ENCODE measurements at regions not wholly inside any gene's neighbourhood (a gene's known extent, or its start where the extent isn't known, plus 50 kb on each side); places are given as distances from the start of the nearest gene placed in this dataset.

- DNase-seq (ENCODE audit: low read depth): no peak
Measured at GRCh38 chr2:64829525-64829924, 159.7 kb upstream of the SLC1A4 start.

- peak; percentile 87 for DNase-seq (ENCODE audit: low read depth)
Measured at GRCh38 chr2:64831134-64831976, 157.8 kb upstream of the SLC1A4 start.

- DNase-seq (ENCODE audit: low read depth): no peak
Measured at GRCh38 chr2:64831977-64832328, 157.2 kb upstream of the SLC1A4 start.

- peak; percentile 81 for DNase-seq (ENCODE audit: low read depth)
Measured at GRCh38 chr2:64832936-64833335, 156.3 kb upstream of the SLC1A4 start.

GRCh38 chr2:64836566-64836965, 152.6 kb upstream of the SLC1A4 start:
- DNase-seq (ENCODE audit: low read depth): no peak

GRCh38 chr2:64837116-64837731, 152.0 kb upstream of the SLC1A4 start:
- DNase-seq (ENCODE audit: low read depth): peak; percentile 88

- DNase-seq (ENCODE audit: low read depth): no peak
Measured at GRCh38 chr2:64837925-64838641, 151.1 kb upstream of the SLC1A4 start.

- peak; percentile 89 for DNase-seq (ENCODE audit: low read depth)
Measured at GRCh38 chr2:64838817-64839216, 150.4 kb upstream of the SLC1A4 start.

- DNase-seq (ENCODE audit: low read depth): no peak
Measured at GRCh38 chr2:64839844-64840243, 149.4 kb upstream of the SLC1A4 start.

- DNase-seq (ENCODE audit: low read depth): no peak
Measured at GRCh38 chr2:64840426-64840881, 148.7 kb upstream of the SLC1A4 start.

GRCh38 chr2:64841461-64841860, 147.7 kb upstream of the SLC1A4 start:
- DNase-seq (ENCODE audit: low read depth): no peak

GRCh38 chr2:64842030-64842429, 147.2 kb upstream of the SLC1A4 start:
- DNase-seq (ENCODE audit: low read depth): no peak

- no peak for DNase-seq (ENCODE audit: low read depth)
Measured at GRCh38 chr2:64844087-64844486, 145.1 kb upstream of the SLC1A4 start.

GRCh38 chr2:64845273-64845905, 143.8 kb upstream of the SLC1A4 start:
- no peak for DNase-seq (ENCODE audit: low read depth)

- DNase-seq (ENCODE audit: low read depth): peak; percentile 89
Measured at GRCh38 chr2:64846177-64846576, 143.0 kb upstream of the SLC1A4 start.

- no peak for DNase-seq (ENCODE audit: low read depth)
Measured at GRCh38 chr2:64847930-64848329, 141.3 kb upstream of the SLC1A4 start.

- DNase-seq (ENCODE audit: low read depth): no peak
Measured at GRCh38 chr2:64848363-64848762, 140.8 kb upstream of the SLC1A4 start.

GRCh38 chr2:64848945-64849344, 140.3 kb upstream of the SLC1A4 start:
- no peak for DNase-seq (ENCODE audit: low read depth)

GRCh38 chr2:64850642-64851041, 138.6 kb upstream of the SLC1A4 start:
- no peak for DNase-seq (ENCODE audit: low read depth)

- no peak for DNase-seq (ENCODE audit: low read depth)
Measured at GRCh38 chr2:64852771-64853241, 136.4 kb upstream of the SLC1A4 start.

- DNase-seq (ENCODE audit: low read depth): no peak
Measured at GRCh38 chr2:64853306-64853705, 135.9 kb upstream of the SLC1A4 start.

- no peak for DNase-seq (ENCODE audit: low read depth)
Measured at GRCh38 chr2:64853894-64854293, 135.3 kb upstream of the SLC1A4 start.
